Anterior cingulate cortex (tissue), 58 donors: ENCODE measurements at regions not wholly inside any gene's neighbourhood (a gene's known extent, or its start where the extent isn't known, plus 50 kb on each side); places are given as distances from the start of the nearest gene placed in this dataset.
"Not testable (repeated sequence)": the region's sequence is repeated elsewhere in the genome, so short reads cannot be mapped to it uniquely, and the experiment has no call there.

Experiments
- DNase-seq, 58 donors: peaks; one replicate each; lab custom pipeline; 2025; lab: John Stamatoyannopoulos, UW

- no peak for DNase-seq
Observed at GRCh38 chr14:103259184-103259583, 74.9 kb upstream of the EIF5 start.

GRCh38 chr14:103259801-103260628 is 74.0 kb upstream of the EIF5 start:
- DNase-seq = peak in 1 of 58 donors; percentile 32

DNA sequence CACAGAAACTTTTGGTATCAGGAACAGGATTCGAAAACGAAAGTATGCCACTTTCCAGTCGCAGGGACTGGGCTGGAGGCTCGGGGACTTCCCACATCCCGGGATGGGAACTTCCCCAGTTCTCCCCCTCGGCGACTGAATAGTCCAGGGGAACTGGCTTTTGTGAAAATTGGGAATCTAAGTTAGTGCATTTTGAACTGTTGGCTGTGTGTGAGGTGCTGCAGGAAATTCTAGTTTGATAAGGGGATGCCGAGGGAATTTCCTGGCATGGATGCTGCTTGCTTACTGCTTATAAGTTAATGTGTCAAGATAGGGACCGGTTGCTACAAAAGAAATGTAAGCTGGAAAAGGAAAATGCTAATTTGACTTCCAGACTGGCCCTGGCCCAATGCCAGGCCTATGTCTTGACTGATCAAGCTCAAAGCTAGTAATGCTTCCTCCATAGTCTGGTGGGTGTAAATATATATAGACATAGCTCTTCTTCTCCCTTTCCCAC is 73.4 kb upstream of the EIF5 start:
- peak in 8 of 58 donors; percentile 2 to 32 (median 23) for DNase-seq

DNA sequence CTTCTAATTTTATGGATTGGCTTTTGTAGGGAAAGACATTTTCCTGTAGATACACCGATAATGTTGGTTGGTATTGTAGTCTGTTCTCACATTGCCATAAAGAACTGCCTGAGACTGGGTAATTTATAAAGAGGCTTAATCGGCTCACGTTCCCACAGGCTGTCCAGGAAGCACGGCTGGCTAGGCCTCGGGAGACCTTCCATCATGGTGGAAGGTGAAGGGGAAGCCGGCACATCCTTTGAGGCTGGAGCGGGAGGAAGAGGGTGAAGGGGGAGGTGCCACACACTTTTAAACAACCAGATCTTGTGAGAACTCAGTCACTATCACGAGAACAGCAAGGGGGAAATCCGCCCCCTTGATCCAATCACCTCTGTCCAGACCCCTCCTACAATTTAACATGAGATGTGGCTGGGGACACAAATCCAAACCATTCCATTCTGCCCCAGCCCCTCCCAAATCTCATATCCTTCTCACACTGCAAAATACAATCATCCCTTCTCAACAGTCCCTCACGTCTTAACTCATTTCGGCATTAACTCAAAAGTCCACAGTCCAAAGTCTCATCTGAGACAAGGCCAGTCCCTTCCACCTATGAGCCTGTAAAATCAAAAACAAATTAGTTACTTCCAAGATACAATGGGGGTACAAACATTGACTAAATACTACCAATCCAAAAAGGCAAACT is 66.7 kb upstream of the EIF5 start:
- no peak for DNase-seq

GRCh38 chr14:103271189-103271588 is 62.8 kb upstream of the EIF5 start:
- DNase-seq = no peak

GRCh38 chr14:103273145-103273744 is 60.8 kb upstream of the EIF5 start:
- no peak for DNase-seq

DNA sequence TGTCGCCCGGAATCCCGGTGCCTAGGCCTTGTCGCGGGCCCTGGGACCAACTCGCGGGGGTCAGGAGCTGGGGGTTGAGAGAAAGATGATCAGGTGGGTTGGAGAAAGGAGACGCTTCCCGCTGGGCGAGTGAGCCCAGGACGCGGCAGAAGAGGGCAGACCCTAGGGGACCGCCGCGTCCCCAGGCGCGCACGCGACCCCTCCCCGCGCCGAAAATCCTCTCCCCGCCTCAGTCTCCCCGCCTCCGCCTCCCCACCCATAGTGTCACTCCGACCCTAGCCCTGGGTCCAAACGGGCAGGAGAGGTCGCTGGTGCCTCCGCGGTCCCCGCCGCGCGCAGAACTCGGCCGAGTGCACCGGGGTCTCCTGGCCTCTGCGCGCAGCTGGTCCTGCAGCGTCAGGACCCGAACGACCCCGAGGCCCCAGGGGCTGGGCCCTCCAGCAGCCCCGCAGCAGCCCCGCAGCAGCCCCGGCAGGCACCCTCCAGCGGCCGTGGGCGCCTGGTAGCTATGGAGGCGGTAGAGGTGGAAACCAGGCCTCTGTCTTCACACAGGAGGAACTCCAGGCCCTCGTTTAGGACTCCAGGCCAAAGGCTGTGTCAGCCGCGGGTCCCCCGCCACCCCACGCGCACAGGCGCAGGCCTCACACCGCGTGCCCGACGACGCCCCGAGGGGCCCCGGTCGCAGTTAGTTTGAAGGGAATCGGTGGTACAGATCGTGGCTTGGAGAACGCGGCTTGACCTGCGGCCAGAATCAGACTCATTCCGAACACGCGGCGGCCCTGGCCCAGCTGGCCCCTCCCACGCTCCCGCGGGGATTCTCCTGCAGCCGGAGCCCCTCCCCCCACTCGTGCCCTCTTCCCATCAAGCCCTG is 60.1 kb upstream of the EIF5 start:
- no peak for DNase-seq

DNA sequence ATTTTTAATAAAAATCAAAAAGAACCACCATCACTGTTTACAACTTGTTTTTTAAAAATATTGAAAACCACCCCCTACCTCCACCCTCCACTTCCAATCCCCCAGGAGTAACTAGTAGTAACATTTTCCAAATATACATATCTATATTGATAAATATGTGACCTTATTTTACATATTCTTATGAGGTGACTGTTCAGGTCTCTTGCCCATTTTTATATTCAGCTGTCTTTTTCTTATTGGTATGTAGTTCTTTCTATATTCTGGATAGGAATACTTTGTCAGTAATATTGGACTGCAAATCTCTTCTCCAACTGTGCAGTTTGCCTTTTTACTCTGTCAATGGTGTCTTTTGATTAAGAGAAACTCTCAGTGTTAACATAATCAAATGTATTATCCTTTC is 59.0 kb upstream of the EIF5 start:
- DNase-seq = no peak

GRCh38 chr14:103277931-103278330 is 56.1 kb upstream of the EIF5 start:
- no peak for DNase-seq

GRCh38 chr14:103279142-103280025 is 54.7 kb upstream of the EIF5 start:
- no peak for DNase-seq

- DNase-seq = no peak
Observed at GRCh38 chr14:103280278-103280928, 53.6 kb upstream of the EIF5 start.

DNA sequence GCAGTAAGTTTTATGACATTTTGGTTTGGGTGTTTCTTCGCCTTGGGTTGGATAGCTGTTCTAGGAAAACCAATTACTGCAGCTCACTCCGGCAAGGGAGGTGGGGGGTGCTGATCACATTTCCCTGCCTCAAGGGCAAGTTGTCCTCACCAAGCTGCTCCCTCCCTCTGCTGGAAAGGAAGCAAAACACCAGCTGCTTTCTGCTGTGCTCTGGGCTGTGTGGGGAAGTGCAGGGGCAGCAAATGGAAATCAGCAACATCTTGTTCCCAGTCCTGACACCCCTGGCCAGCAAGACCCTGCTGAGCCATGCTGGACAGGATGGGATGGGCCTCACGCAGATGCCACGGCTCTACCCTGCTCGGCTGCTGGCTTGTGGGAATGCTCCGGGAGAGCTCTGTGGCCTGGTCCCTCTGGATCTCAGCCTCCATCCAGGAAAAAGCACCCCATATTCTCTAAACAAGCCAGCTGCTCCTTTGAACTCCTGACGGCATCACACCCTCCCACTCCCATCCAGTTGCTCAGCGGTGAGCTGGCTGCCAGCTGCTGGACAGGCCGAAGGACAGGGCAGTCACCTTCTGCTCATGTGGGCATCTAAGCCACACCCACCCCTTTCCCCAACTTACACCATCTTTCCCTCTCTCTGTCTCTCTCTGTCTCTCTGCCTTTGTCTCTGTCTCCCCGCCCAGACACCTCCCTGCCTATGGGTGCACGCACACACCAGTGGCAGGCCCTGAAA is 52.4 kb upstream of the EIF5 start:
- DNase-seq = peak in 5 of 58 donors; percentile 5 to 29 (median 10)

DNA sequence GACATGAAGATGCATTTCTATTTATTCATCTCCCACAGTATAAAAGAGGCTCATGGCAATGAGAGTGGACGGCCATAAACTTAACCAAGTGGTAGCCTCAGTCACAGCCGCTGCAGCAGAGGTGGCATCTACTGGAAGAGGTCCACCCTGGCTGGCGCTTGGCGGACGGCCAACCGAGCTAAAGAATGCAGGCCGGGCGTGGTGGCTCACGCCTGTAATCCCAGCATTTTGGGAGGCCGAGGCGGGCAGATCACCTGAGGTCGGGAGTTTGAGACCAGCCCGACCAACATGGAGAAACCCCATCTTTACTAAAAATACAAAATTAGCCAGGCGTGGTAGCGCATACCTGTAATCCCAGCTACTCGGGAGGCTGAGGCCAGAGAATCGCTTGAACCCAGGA is 51.7 kb upstream of the EIF5 start:
- DNase-seq = not testable (repeated sequence)

DNA sequence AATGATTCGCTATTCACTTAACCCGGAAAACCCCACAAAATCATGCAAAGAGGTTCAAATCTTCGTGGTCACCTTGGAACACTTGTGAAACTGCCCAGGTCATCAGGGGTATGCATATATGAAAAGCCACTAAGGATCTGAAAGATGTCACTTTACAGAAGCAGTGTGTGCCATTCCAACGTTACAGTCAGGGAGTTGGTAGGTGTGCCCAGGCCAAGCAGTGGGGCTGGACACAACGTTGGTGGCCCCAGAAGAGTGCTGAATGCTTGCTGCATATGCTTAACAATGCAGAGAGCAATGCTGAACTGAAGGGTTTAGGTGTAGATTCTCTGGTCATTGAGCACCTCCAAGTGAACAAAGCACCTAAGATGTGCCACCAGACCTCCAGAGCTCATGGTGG is 51.1 kb upstream of the EIF5 start:
- DNase-seq = no peak

- no peak for DNase-seq
Observed at GRCh38 chr14:103283916-103284315, 50.1 kb upstream of the EIF5 start.
